Tibial artery (tissue), 4 donors: ENCODE measurements at regions not wholly inside any gene's neighbourhood (a gene's known extent, or its start where the extent isn't known, plus 50 kb on each side); places are given as distances from the start of the nearest gene placed in this dataset.

Source experiments
- DNase-seq, 2 donors: peaks; one replicate each; pipeline ENCODE4 v3.0.0-alpha.2; 2019
- H3K27ac ChIP-seq, 2 donors: fragments of 200-600 bp; sonication (generic) in 1 of 2; 1 replicate in 1 of 2; 2 replicates in 1 of 2; pipeline ENCODE4 v1.5.1; 2018 to 2019; ENCODE audit warnings: mild to moderate bottlenecking in 1 of 2
- H3K27me3 ChIP-seq, 2 donors: fragments of 200-600 bp; sonication (generic) in 1 of 2; one replicate each; pipeline versions ENCODE4 v1.5.1 to v1.6.0; 2016 to 2019
- H3K36me3 ChIP-seq, 3 donors: fragments of 200-600 bp; sonication (generic) in 2 of 3; one replicate each; pipeline ENCODE4 v1.5.1; 2016 to 2019; ENCODE audit warnings: mild to moderate bottlenecking in 2 of 3
- H3K4me1 ChIP-seq, 4 donors: fragments of 200-600 bp; sonication (generic) in 2 of 4; 1 replicate in 3 of 4; 2 replicates in 1 of 4; pipeline ENCODE4 v1.5.1; 2016 to 2019
- H3K4me3 ChIP-seq, 2 donors: fragments of 200-600 bp; sonication (generic) in 1 of 2; 1 replicate in 1 of 2; 2 replicates in 1 of 2; pipeline ENCODE4 v1.5.1; 2018 to 2019; ENCODE audit warnings: mild to moderate bottlenecking in 2 of 2
- H3K9me3 ChIP-seq, 3 donors: fragments of 200-600 bp; sonication (generic) in 1 of 3; one replicate each; pipeline ENCODE4 v1.5.1; 2016 to 2019
- CTCF ChIP-seq, 2 experiments: fragments of 200-600 bp in 1 of 2; fragments of 450-650 bp in 1 of 2; IDR thresholded peaks; one replicate each; pipeline ENCODE4 v1.5.1; 2017 to 2019; ENCODE audit warnings: antibody characterized with exemption in 2 of 2, mild to moderate bottlenecking in 1 of 2, moderate library complexity in 1 of 2
- intact Hi-C: fragments of 100-400 bp; cut with DNase I; formaldehyde crosslinking; loops from one replicate; pipeline ENCODE4 v1.15.0; 2023; ENCODE audit warnings: low total_unique reads

GRCh38 chr6:1463275-1463674 is 73.9 kb downstream of the FOXF2 start:
- Histone ChIP-seq H3K9me3 (no peaks in the 10 kb centered on the region), H3K27ac (no peak overlapping the region), H3K4me1 (no peaks in the 10 kb centered on the region), H3K27me3 (peaks cover 0 to 4% of the 10 kb centered on the region in 2 donors), H3K4me3 (no peak overlapping the region), H3K36me3 (no peaks in the 10 kb centered on the region)
- intact Hi-C loops: no loop called here
- DNase-seq: no peak
- TF ChIP-seq CTCF (IDR thresholded peaks at IDR 0.05): no peak

- Histone ChIP-seq H3K27me3 (peaks cover 0 to 4% of the 10 kb centered on the region in 2 donors), H3K4me3 (no peak overlapping the region), H3K27ac (no peak overlapping the region), H3K9me3 (no peaks in the 10 kb centered on the region), H3K36me3 (no peaks in the 10 kb centered on the region), H3K4me1 (no peaks in the 10 kb centered on the region)
- no peak for TF ChIP-seq CTCF (IDR thresholded peaks at IDR 0.05)
- no peak for DNase-seq
- intact Hi-C loops: no loop called here
Measured at GRCh38 chr6:1463751-1464426, 74.5 kb downstream of the FOXF2 start.

- Histone ChIP-seq H3K27me3 (peaks cover 0 to 6% of the 10 kb centered on the region in 2 donors), H3K4me1 (no peaks in the 10 kb centered on the region), H3K9me3 (no peaks in the 10 kb centered on the region), H3K27ac (no peak overlapping the region), H3K4me3 (no peak overlapping the region), H3K36me3 (no peaks in the 10 kb centered on the region)
- intact Hi-C loops: no loop called here
- no peak for TF ChIP-seq CTCF (IDR thresholded peaks at IDR 0.05)
- DNase-seq: no peak
Measured at GRCh38 chr6:1464781-1465370, 75.5 kb downstream of the FOXF2 start.

- no peak for TF ChIP-seq CTCF (IDR thresholded peaks at IDR 0.05)
- DNase-seq: no peak
- no peaks in the 10 kb centered on the region for H3K36me3 ChIP-seq
- H3K4me1 ChIP-seq: no peaks in the 10 kb centered on the region
- H3K27me3 ChIP-seq: peaks cover 0 to 10% of the 10 kb centered on the region in 2 donors
- no peak overlapping the region for H3K4me3 ChIP-seq
- no peaks in the 10 kb centered on the region for H3K9me3 ChIP-seq
- H3K27ac ChIP-seq: no peak overlapping the region
- intact Hi-C loops: no loop called here
Measured at GRCh38 chr6:1468126-1468525, 78.8 kb downstream of the FOXF2 start.

GRCh38 chr6:1470040-1470439 is 80.7 kb downstream of the FOXF2 start:
- Histone ChIP-seq H3K4me1 (no peaks in the 10 kb centered on the region), H3K36me3 (no peaks in the 10 kb centered on the region), H3K4me3 (no peak overlapping the region), H3K9me3 (no peaks in the 10 kb centered on the region), H3K27ac (no peak overlapping the region), H3K27me3 (peaks cover 0 to 10% of the 10 kb centered on the region in 2 donors)
- intact Hi-C loops: no loop called here
- no peak for TF ChIP-seq CTCF (IDR thresholded peaks at IDR 0.05)
- no peak for DNase-seq
